MM.1S (cell line): ENCODE measurements at regions not wholly inside any gene's neighbourhood (a gene's known extent, or its start where the extent isn't known, plus 50 kb on each side); places are given as distances from the start of the nearest gene placed in this dataset.

Source experiments
- DNase-seq: peaks from one replicate; pipeline ENCODE4 v3.0.0-alpha.2; 2015
- H2AFZ ChIP-seq: fragments of 300-600 bp; sonication (generic); 2 replicates; pipeline ENCODE4 v1.6.0; 2016; ENCODE audit warnings: antibody characterized with exemption, low read length
- H3F3A ChIP-seq: fragments of 300-600 bp; sonication (generic); 2 replicates; pipeline ENCODE4 v1.6.1; 2016; ENCODE audit warnings: mild to moderate bottlenecking, antibody characterized with exemption, low read length, moderate library complexity, mixed read lengths; ENCODE audit not compliant: insufficient read depth
- H3K27ac ChIP-seq: fragments of 300-600 bp; sonication (generic); 2 replicates; pipeline ENCODE4 v1.5.1; 2016; ENCODE audit warnings: mild to moderate bottlenecking, low read length
- H3K27me3 ChIP-seq: fragments of 300-600 bp; sonication (generic); replicated peaks from 2 replicates; pipeline ENCODE4 v1.6.0; 2016; ENCODE audit warnings: low read length; ENCODE audit not compliant: insufficient read depth
- H3K36me3 ChIP-seq: fragments of 300-600 bp; sonication (generic); replicated peaks from 2 replicates; pipeline ENCODE4 v1.6.1; 2016; ENCODE audit warnings: mild to moderate bottlenecking, low read length, mixed read lengths; ENCODE audit not compliant: insufficient read depth
- H3K4me1 ChIP-seq: fragments of 300-600 bp; sonication (generic); 2 replicates; pipeline ENCODE4 v1.6.1; 2016; ENCODE audit warnings: low read length, mixed read lengths
- H3K4me2 ChIP-seq: fragments of 300-600 bp; sonication (generic); 2 replicates; pipeline ENCODE4 v1.6.0; 2016; ENCODE audit warnings: low read depth, low read length
- H3K4me3 ChIP-seq: fragments of 300-600 bp; sonication (generic); 2 replicates; pipeline ENCODE4 v1.5.1; 2016; ENCODE audit warnings: low read length, mixed read lengths
- H3K79me2 ChIP-seq: fragments of 300-600 bp; sonication (generic); 2 replicates; pipeline ENCODE4 v1.6.1; 2016; ENCODE audit warnings: mixed run types, low read length, mixed read lengths
- H3K9ac ChIP-seq: fragments of 300-600 bp; sonication (generic); 2 replicates; pipeline ENCODE4 v1.6.1; 2016; ENCODE audit warnings: low read length, mixed read lengths
- H3K9me2 ChIP-seq: fragments of 300-600 bp; sonication (generic); replicated peaks from 2 replicates; pipeline ENCODE4 v1.6.1; 2016; ENCODE audit warnings: mild to moderate bottlenecking, low read length, mixed read lengths; ENCODE audit not compliant: insufficient read depth
- H3K9me3 ChIP-seq: fragments of 300-600 bp; sonication (generic); replicated peaks from 2 replicates; pipeline ENCODE4 v1.6.1; 2016; ENCODE audit warnings: mild to moderate bottlenecking, low read length, mixed read lengths; ENCODE audit not compliant: insufficient read depth
- H4K20me1 ChIP-seq: fragments of 300-600 bp; sonication (generic); 2 replicates; pipeline ENCODE4 v1.6.1; 2016; ENCODE audit warnings: mild to moderate bottlenecking, low read length, moderate library complexity, mixed read lengths; ENCODE audit not compliant: insufficient read depth
- EZH2 ChIP-seq: fragments of 300-600 bp; sonication (generic); optimal IDR thresholded peaks from 2 replicates; pipeline ENCODE3; 2017; ENCODE audit warnings: low read depth, mild to moderate bottlenecking, antibody characterized with exemption, low read length, mixed read lengths
- EZH2phosphoT487 ChIP-seq: fragments of 300-600 bp; sonication (generic); IDR thresholded peaks from 2 replicates; pipeline ENCODE4 v1.6.1; 2018; ENCODE audit warnings: antibody characterized with exemption, low read length
- TF ChIP-seq, protein P1 (sequence below): fragments of 300-600 bp; sonication (generic); IDR thresholded peaks from 2 replicates; pipeline ENCODE4 v1.5.1; 2016; ENCODE audit warnings: antibody characterized with exemption, low read length, mixed read lengths

DNA sequence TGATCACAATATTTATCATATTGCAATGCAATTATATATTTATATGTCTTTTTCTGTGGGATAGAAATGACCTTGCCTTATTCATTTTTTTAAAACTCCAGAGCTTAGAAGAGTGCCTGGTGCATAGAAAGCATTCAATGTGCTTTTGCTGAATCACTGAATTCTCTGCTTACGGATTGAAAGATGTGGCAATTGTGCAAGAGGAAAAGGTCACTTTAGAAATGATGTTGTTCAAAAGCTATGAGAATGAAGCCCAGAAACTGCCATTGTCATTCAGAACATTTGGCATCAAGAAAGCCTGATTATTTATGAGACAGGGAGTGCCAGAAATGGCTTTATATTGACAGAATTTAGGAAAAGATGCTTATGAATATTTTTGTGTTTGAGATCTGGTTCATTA, 678.6 kb upstream of the CDH2 start:
- Histone ChIP-seq H3K36me3 (no peaks in the 10 kb centered on the region), H4K20me1 (no peaks in the 10 kb centered on the region), H3K9ac (no peak overlapping the region), H2AFZ (no peak overlapping the region), H3K9me2 (no peaks in the 10 kb centered on the region), H3K4me2 (no peak overlapping the region), H3K27me3 (no peaks in the 10 kb centered on the region), H3K4me3 (no peak overlapping the region), H3K27ac (no peak overlapping the region), H3F3A (no peaks in the 10 kb centered on the region), H3K9me3 (no peaks in the 10 kb centered on the region), H3K4me1 (no peaks in the 10 kb centered on the region), H3K79me2 (no peaks in the 10 kb centered on the region)
- no peak for DNase-seq
- TF ChIP-seq, protein P1, sequence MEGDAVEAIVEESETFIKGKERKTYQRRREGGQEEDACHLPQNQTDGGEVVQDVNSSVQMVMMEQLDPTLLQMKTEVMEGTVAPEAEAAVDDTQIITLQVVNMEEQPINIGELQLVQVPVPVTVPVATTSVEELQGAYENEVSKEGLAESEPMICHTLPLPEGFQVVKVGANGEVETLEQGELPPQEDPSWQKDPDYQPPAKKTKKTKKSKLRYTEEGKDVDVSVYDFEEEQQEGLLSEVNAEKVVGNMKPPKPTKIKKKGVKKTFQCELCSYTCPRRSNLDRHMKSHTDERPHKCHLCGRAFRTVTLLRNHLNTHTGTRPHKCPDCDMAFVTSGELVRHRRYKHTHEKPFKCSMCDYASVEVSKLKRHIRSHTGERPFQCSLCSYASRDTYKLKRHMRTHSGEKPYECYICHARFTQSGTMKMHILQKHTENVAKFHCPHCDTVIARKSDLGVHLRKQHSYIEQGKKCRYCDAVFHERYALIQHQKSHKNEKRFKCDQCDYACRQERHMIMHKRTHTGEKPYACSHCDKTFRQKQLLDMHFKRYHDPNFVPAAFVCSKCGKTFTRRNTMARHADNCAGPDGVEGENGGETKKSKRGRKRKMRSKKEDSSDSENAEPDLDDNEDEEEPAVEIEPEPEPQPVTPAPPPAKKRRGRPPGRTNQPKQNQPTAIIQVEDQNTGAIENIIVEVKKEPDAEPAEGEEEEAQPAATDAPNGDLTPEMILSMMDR, result no peak
- TF ChIP-seq EZH2, result no peak
- TF ChIP-seq EZH2phosphoT487, result no peak

DNA sequence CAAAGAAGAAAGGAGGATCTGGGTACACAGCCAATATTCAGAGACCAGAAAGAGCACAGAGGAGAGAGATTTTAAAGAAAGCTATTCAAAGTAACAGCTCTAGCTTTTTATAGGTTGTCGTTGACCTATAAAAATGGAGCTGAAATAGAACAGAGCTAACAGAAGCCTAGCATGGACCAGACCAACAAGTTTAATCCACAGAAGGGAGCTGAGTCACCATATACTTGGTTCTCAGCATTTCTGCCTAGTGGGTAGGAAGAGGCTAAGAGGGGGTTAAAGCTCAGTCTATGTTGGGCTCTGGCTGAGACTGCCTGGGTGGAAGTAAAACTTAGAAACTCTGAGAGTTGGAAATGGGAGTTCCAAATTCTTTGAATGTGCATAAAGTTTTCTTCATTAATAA, 678.0 kb upstream of the CDH2 start:
- Histone ChIP-seq H3F3A (no peaks in the 10 kb centered on the region), H3K4me3 (no peak overlapping the region), H3K9me2 (no peaks in the 10 kb centered on the region), H3K4me2 (no peak overlapping the region), H2AFZ (no peak overlapping the region), H3K27ac (no peak overlapping the region), H3K9ac (no peak overlapping the region), H3K9me3 (no peaks in the 10 kb centered on the region), H3K27me3 (no peaks in the 10 kb centered on the region), H3K36me3 (no peaks in the 10 kb centered on the region), H4K20me1 (no peaks in the 10 kb centered on the region), H3K79me2 (no peaks in the 10 kb centered on the region), H3K4me1 (no peaks in the 10 kb centered on the region)
- DNase-seq, result no peak
- TF ChIP-seq EZH2phosphoT487, result no peak
- TF ChIP-seq, protein P1, result no peak
- no peak for TF ChIP-seq EZH2

DNA sequence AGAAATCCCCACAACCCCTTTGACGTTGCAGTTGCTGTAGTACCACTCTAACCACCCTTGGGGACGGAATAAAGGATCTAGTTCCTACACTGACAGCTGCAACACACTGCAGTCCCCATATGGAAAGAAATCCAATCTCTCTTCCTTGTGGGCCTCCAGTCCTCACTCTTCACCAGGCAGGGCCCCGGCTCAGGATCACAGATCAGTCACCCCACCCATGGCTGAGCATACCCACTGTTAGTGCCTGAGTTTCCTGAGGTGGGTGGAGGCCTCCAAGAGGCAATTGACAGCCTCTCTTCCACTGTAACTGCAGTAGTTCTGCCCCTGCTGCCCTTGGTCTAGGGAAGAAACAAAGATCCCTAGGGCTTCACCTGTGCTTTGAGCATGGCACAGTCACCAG, 670.0 kb upstream of the CDH2 start:
- Histone ChIP-seq H3K27me3 (no peaks in the 10 kb centered on the region), H3K27ac (no peak overlapping the region), H3F3A (no peaks in the 10 kb centered on the region), H4K20me1 (no peaks in the 10 kb centered on the region), H3K9me3 (no peaks in the 10 kb centered on the region), H3K36me3 (no peaks in the 10 kb centered on the region), H3K9ac (no peak overlapping the region), H3K4me3 (no peak overlapping the region), H3K79me2 (no peaks in the 10 kb centered on the region), H2AFZ (no peak overlapping the region), H3K9me2 (no peaks in the 10 kb centered on the region), H3K4me2 (no peak overlapping the region), H3K4me1 (no peaks in the 10 kb centered on the region)
- DNase-seq, result no peak
- TF ChIP-seq, protein P1, result no peak
- no peak for TF ChIP-seq EZH2
- TF ChIP-seq EZH2phosphoT487, result no peak
